ENCODE measurements at regions not wholly inside any gene's neighbourhood (a gene's known extent, or its start where the extent isn't known, plus 50 kb on each side); places are given as distances from the start of the nearest gene placed in this dataset.

- DNase-seq (ENCODE audit: low read depth in 4 of 4, low spot score in 2 of 4) = no peak
These were observed 599.9 kb upstream of the RGS18 start for GRCh38 chr1:191558379-191558778.

DNA sequence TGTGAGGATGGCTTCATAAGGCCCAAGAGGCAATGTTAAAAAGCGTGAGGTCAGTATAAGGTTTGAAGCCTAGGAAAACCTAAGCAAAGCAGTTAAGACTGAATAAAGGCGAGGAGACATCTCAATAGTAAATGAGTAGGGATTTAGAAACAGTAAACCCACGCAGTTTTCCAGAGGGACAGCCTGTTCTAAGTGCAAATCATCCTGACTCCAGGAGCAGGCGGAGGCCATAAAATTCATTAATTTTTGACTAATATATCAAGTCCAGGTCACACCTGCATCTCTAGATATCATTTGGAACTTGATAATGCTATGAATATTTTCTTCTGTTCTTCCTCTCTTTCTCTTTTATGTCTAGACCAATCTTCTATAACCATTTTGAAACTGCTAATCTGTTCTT is 597.0 kb upstream of the RGS18 start:
- no peak for DNase-seq (ENCODE audit: low read depth in 4 of 4, low spot score in 2 of 4)

DNA sequence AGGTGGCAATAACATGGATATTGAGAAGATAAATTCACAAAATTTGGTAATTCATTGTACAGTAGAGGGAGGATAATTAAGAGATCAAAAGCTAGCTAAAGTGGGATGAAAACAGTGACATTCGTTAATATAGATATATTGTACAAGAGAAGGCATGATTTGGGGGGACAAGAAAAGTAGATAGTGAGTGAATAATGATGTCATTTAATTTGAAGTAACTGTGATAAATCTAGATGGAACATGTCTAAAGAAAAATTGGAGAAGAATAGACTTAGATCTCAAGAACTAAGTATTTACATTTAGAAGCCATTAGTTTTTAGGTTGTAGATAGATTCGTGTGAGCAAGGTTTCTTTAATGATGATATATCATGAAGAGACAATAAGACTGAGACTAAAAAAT is 594.0 kb upstream of the RGS18 start:
- DNase-seq (ENCODE audit: low read depth in 4 of 4, low spot score in 2 of 4) = no peak

- no peak for DNase-seq (ENCODE audit: low read depth in 4 of 4, low spot score in 2 of 4)
These were observed 585.8 kb upstream of the RGS18 start for GRCh38 chr1:191572479-191572878.

DNA sequence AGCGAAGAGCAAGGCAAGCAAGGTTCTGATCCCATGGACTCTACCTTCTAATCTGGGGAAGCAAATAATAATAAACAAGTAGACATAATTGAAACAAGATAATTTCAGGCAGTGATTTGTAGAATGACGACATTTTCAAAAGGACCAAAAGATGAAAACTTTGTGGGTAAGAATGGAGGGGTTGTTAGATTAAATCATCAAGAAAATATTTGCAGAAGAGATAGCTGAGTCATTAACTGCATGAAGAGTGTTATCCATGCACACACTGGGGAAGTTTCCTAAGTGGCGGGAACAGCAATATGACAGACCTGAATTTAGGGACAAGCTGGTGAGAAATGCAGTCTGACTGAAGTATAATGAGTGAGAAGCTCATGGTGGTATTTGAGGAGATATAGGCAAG is 583.1 kb upstream of the RGS18 start:
- no peak for DNase-seq (ENCODE audit: low read depth in 4 of 4, low spot score in 2 of 4)

- no peak for DNase-seq (ENCODE audit: low read depth in 4 of 4, low spot score in 2 of 4)
These were observed 582.5 kb upstream of the RGS18 start for GRCh38 chr1:191575746-191576145.

GRCh38 chr1:191577213-191577612 is 581.0 kb upstream of the RGS18 start:
- no peak for DNase-seq (ENCODE audit: low read depth in 4 of 4, low spot score in 2 of 4)

GRCh38 chr1:191578281-191578680 is 580.0 kb upstream of the RGS18 start:
- DNase-seq (ENCODE audit: low read depth in 4 of 4, low spot score in 2 of 4) = no peak

DNA sequence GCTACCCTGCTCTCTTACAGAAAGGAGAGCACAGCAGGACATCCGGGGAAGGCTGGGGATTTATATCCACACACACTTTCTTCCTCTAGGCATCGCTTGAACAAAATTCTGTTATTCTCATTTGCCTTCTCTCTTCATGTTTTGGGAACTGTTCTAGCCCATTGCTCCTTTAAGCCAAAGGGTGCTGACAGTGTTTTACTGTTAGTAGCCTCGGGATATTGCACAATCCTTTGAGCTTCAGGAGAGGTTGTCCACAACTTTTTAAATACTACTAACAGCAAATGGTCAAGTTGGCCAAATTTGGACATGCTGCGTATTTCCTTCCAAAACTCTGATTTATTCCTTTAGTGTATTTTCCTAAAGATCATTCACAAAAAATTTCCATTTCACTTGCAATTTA is 579.2 kb upstream of the RGS18 start:
- no peak for DNase-seq (ENCODE audit: low read depth in 4 of 4, low spot score in 2 of 4)

GRCh38 chr1:191582169-191582568 is 576.1 kb upstream of the RGS18 start:
- DNase-seq (ENCODE audit: low read depth in 4 of 4, low spot score in 2 of 4) = no peak

DNA sequence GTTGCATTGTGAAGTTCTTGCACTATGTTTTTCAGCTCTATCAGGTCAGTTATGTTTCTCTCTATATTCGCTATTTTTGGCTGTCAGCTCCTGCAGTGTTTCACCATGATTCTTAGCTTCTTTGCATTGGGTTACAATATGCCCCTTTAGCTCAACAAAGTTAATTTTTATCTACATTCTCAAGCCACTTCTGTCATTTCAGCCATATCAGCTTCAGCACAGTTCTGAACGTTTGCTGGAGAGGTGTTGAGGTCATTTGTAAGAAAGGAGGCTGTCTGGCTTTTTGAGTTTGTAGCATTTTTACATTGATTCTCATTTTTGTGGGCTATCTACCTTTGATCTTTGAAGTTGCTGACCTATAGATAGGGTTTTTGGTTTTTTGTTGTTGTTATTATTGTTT is 573.2 kb upstream of the RGS18 start:
- DNase-seq (ENCODE audit: low read depth in 4 of 4, low spot score in 2 of 4) = no peak

- DNase-seq (ENCODE audit: low read depth in 4 of 4, low spot score in 2 of 4) = no peak
These were observed 569.4 kb upstream of the RGS18 start for GRCh38 chr1:191588905-191589304.

DNA sequence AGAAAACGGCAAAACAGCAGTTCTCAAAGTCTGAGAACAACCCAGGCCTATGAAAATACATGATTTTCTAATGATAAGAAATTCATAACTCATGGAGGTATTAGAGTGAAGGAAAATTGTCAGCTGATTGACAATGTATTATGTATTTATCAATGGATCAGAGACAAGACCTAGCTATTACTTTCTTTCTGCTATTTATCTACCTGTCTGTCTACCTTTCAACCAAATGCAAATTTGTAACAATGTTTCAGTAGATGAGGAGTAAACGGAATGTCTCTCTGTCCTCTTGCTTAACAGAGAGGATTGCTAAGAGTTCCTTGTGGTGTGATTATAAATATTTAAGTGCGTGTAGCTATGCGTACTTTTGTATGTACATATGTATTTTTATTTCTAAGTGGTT is 568.7 kb upstream of the RGS18 start:
- no peak for DNase-seq (ENCODE audit: low read depth in 4 of 4, low spot score in 2 of 4)

DNA sequence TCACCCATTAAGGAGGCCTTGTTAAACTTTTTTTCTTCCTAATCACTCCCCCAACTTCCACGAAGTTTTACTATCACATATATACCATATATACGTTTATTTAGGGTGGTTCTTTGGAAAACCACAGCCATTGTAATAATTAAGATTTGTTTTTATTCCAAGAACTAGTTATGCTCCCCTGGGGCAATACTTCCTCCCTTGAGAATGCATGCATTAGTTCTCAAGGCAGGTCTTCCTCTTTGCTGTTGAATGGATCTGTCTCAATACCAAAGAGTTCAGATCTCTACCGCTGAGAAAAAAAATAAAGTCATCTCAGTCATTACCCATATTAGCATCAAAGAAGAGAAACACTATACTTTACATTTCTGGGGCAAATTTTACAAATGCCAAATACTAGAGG is 567.7 kb upstream of the RGS18 start:
- DNase-seq (ENCODE audit: low read depth in 4 of 4, low spot score in 2 of 4) = no peak

DNA sequence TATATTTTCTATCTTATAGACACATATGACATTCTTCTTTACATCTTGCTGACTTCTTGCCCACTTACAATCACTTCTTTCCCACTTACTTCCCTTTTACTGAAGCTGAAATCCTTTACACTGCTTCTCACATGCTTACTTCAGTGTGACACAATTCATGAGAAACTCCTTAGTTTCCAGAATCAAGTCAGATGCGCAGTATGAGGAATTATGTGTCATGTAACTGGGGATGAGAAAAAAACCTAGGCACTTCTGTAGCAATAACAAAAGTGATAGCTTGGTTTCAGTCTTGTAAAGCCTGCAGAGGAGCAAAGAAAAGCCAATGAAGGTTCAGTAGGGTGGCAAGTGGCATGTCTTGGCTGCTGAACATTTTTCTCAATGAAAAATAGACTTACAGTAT is 566.2 kb upstream of the RGS18 start:
- no peak for DNase-seq (ENCODE audit: low read depth in 4 of 4, low spot score in 2 of 4)

- no peak for DNase-seq (ENCODE audit: low read depth in 4 of 4, low spot score in 2 of 4)
These were observed 565.4 kb upstream of the RGS18 start for GRCh38 chr1:191592907-191593306.

- no peak for DNase-seq (ENCODE audit: low read depth in 4 of 4, low spot score in 2 of 4)
These were observed 563.1 kb upstream of the RGS18 start for GRCh38 chr1:191595170-191595569.

DNA sequence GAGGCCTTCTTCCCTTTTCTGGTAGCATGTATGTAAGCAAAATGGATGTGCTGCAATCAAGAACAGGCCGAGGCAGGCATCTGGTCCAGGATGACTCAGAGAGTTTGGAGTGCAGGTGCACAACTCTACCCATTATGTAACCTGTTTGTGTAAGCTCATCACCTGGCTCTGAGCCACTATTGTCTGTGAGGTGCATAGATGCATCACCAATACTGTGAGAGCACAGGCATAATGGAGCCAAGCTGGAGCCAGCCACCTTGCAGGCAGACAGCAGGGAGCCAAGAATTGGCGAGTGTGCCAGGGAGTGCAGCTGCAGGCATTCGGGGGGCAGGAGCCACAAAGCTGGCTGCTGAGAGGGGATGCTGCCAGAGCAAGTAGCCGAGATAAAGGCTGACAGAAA is 549.9 kb upstream of the RGS18 start:
- DNase-seq (ENCODE audit: low read depth in 4 of 4, low spot score in 2 of 4) = no peak

- no peak for DNase-seq (ENCODE audit: low read depth in 4 of 4, low spot score in 2 of 4)
These were observed 549.0 kb upstream of the RGS18 start for GRCh38 chr1:191609305-191609704.

DNA sequence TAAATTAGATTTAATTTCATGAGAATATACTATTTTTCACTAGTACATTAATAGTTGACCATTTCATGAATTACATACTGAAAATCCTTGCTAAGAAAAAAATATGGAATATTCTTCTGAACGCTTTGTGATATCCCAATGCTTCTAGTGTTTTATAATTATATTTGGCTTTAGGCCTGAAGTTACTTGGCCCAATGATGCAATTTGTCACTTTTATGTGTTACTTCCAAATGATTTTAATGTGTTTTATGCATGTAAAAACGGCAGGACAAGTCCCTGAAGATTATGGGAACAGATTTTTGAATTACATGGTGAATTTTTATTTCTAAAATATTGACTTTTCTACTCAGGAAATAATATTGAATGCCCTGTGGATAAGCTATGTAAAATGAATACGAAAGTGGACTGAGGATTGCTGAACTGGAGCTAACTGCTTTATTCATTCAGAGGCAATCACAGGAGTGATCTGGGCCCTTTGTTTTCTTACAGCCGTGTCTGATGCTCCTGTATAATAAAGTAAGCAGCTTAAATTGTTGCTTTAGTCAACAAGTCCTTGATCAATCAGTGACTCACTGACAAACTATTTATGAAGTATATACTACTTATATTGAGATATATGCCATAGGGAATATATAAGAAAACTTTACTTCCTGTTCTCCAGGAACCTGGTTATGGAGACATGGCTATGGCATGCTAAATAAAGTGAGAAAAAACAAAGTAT is 543.0 kb upstream of the RGS18 start:
- DNase-seq (ENCODE audit: low read depth in 4 of 4, low spot score in 2 of 4) = no peak

DNA sequence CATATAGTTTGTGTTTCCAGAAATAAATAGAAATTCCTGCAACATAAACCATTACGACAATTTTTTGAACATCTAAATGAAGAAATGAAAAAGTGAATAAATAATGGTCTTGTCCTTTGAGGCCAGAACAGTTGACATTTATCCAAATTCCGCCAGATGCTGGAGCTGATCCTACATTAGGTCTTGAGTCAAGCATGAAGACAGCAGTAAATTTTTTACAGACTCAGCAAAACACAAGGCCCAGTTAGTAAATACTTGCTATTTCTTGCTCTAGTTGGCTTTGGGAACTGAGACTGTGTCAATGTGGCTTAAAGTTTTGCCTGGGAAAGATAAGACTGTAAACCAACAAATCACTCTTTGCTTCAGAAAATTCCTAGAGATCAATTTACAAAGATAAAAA is 540.1 kb upstream of the RGS18 start:
- peak in 1 of 4 donors; percentile 7 for DNase-seq (ENCODE audit: low read depth in 4 of 4, low spot score in 2 of 4)

- DNase-seq (ENCODE audit: low read depth in 4 of 4, low spot score in 2 of 4) = no peak
These were observed 537.4 kb upstream of the RGS18 start for GRCh38 chr1:191620883-191621282.

DNA sequence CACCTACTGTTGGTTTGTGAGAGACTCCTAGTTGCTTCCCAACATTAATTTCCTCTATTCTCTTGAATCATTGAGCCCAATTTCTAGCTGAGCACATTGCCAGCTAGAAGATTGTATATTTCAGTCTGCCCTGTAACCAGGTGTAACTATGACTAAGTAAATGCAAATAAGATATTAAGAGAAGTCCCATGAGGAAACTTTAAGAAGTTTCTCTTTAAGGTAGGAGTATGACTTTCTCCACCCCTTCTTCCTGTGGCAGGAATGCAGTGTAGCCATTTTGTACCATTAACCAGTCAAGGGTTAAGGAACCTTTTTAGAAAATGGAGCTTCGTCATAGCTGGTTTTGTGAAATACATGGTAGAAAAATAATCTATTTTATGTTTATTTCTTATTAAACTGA is 534.2 kb upstream of the RGS18 start:
- DNase-seq (ENCODE audit: low read depth in 4 of 4, low spot score in 2 of 4) = no peak

All from left renal cortex interstitium (tissue), 4 donors.